Limb (tissue), 2 donors: ENCODE measurements at regions not wholly inside any gene's neighbourhood (a gene's known extent, or its start where the extent isn't known, plus 50 kb on each side); places are given as distances from the start of the nearest gene placed in this dataset.
"Not testable (repeated sequence)": the region's sequence is repeated elsewhere in the genome, so short reads cannot be mapped to it uniquely, and the experiment has no call there.

ENCODE experiments used
- DNase-seq, 2 donors: peaks; one replicate each; pipeline ENCODE4 v3.0.0-alpha.2; 2016; ENCODE audit errors: extremely low spot score in 2 of 2

DNA sequence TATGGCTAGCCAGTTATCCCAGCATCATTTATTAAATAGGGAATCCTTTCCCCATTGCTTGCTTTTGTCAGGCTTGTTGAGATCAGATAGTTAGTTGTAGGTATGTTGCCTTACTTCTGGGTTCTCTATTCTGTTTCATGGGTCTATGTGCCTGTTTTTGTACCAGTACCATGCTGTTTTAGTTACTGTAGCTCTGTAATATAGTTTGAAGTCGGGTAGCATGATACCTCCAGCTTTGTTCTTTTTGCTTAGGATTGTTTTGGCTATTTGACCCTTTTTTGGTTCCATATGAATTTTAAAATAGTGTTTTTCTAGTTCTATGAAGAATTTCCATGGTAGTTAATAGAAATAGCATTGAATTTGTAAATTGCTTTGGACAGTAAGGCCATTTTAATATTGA is 300.5 kb downstream of the PTGER3 start:
- DNase-seq = not testable (repeated sequence)

DNA sequence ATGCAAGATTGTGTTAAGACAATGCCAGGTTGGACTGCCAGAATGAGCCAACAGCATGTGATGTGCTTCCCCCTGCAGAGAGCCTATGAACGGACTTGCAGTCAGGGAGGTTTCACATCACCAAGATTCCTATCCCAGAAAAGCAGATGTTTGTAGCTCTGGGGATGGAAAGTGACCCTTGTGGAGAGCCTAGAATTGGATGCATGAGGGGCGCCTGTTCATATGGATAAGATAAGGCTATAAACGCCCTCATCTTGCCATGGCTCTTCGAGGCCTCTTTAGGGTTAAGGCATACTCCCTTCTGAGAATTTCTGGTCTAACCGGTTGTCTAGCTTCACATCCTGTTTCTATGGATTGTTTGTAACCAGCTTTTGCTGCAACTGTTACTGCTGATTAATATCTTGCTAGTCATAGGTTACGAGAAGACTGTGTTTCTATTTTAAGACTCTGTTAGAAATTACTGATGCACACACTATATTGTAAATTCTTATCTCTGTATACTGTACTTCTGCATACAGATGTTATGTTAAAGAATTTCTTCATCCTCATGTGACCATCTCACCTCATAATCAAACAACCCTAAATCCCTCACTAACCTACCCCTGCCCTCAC is 295.8 kb downstream of the PTGER3 start:
- DNase-seq = not testable (repeated sequence)

DNA sequence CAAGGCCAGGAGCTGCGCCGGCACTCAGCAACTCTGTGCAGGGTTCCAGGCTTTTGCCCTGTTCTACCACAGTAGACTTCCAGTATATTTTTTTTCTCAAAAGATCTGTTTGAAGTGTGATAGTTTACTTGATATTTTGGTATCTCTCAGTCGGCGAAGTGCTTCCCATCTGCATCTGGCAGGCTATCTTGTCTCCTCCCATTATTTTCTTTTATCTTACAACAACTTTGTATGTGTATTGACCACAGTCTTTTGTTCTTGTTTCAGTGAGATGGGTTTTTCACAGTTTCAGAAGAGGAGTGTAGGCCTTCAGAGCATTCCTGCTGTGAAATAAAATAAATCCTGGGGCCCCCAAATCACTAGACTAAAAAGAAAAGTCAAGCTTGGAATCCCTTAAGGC is 292.9 kb downstream of the PTGER3 start:
- DNase-seq = no peak

DNA sequence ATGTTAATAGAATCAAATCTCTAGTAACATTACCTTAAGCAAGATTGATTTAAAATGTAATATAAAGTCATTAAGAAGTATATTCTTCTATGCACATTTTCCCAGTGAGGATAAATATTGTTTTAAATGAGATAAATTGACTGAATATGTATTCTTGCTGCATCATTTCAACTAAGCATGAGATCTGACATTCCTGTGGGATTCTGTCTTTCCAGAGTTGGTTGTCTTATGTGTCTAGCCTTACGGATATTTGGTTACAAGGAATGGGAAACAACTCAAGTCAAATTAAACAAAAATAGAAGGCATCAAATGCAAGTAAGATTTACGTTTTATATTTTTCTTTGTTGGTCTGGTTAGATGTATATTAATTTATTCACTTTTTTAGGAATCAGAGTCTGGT is 287.5 kb downstream of the PTGER3 start:
- DNase-seq = no peak

DNA sequence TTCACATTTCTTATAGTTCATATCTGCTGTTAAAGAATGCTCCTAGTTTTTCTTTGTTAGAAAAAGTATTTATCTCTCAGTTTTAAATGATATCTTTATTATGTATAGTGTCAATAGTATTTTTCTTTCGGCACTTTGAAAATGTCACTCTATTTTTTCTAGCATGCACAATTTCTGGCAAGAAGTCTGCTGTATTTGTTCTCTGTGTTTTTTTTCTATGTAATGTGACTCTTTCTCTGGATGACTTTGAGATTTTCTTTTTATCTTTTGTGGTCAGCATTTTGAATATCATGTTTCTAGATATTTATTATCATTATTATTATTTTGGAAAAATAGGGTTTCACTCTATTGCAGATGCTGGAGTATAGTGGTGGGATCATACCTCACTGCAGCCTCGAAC is 285.2 kb downstream of the PTGER3 start:
- DNase-seq = no peak

DNA sequence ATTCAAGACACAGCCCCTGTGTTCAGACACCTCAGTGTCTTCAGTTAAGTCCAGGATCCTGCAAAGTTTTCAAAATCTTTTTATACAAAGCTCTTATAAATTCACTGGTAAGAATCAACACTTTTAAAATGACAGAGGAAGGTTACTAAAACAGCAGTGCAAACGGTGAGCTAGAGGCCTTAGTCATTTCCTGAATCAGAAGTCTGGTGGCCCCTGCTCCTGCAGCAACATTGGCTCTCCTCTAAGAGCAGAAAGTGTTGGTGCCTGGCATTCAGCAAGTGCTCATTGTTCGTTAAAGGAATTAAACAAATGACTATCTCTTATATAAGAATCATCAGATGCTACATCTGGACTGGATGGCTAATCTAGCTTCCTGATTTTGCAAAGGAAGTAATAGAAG is 282.9 kb downstream of the PTGER3 start:
- DNase-seq = no peak

DNA sequence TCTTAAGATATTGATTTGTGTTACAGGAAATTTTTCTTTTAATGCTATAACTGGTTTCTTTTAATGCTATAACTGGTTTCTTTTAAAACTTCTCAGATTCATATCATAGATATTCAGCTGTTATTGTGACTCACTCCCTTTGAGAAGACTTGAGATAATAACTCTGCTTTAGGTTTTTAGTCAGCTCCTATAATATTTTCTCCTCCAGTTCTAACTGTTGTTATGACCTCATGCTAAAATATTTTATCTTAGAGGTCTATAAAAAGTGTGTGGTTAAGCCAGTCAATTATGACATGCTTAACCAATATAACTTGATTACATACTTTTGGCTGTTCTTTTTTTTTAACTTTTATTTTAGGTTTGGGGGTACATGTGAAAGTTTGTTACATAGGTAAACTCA is 280.2 kb downstream of the PTGER3 start:
- DNase-seq = no peak

DNA sequence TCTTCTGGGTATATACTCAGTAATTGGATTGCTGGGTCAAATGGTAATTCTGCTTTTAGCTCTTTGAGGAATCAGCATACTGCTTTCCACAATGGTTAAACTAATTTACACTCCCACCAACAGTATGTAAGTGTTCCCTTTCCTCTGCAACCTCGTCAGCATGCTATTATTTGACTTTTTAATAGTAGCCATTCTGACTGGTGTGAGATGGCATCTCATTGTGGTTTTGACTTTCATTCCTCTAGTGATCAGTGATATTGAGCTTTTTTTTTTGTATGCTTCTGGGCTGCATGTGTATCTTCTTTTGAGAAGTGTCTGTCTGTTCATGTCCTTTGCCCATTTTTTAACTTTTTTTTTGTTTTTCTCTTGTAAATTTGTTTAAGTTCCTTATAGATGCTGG is 279.4 kb downstream of the PTGER3 start:
- DNase-seq = no peak

DNA sequence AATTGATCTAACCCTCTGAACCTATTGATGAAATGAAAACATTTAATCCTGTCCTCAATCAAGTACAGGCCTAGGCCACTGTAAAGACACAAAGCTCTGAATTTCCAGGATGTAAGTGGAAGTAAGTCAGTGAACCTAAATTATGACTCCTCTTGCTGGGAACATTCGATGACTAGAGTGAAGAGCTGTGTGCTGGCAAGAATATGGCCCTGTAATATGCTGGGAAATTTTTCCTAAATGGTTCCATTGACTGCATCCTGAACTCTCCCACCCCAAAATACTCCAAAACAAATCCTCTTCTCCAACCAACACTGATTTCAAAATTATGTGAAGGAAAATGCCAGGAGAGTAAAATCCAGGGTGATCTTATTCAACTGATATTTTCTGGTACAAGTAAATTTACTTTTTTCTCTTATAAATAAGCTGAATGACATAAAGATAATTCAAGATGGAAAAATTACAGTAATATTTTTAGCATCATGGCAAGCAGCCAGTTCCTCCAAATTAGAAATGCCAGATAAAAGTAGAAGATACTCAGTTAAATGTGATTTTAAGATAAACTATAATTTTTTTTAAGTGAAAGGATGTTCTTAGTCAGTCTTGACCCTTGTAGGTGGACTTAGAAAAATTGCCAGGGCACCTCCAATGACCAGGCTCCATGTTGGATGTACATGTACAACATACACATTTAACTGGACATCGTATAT is 269.4 kb downstream of the PTGER3 start:
- DNase-seq = no peak

DNA sequence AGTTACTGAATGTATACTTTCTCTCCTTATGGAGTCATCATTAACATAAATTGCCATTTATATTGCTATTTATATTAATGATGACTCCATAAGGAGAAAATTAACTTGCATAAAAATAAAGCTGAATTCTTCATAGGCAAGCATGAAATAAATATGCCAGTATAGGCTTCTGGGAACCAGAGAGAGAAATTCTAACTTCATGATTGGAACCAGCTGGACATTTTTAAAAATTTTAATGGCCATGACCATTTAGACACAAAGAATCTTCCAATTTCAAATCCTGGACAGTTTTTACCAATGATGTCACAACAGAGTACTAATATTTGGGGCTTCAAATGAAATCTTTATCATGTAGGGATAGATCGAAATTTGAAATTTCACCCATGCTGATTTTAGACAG is 268.7 kb downstream of the PTGER3 start:
- DNase-seq = no peak

DNA sequence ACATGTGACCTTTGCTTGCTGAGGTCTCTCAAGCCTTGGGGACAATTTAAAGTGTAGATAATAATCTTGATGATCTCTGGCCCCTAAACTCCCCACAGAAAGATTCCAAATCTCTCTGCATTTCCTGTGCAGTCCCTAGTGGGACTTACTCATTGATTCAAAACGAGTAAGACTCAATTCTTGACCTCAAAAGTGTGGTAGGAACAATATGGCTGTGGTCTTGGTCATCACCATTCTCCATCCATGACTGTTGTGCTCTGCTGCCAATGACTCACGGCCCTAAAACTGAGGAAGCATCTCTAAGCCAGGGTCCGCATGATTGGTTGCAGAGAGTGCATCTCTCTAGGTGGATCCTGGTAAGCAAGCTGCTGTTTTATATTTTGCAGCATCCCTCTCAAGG is 268.0 kb downstream of the PTGER3 start:
- no peak for DNase-seq

DNA sequence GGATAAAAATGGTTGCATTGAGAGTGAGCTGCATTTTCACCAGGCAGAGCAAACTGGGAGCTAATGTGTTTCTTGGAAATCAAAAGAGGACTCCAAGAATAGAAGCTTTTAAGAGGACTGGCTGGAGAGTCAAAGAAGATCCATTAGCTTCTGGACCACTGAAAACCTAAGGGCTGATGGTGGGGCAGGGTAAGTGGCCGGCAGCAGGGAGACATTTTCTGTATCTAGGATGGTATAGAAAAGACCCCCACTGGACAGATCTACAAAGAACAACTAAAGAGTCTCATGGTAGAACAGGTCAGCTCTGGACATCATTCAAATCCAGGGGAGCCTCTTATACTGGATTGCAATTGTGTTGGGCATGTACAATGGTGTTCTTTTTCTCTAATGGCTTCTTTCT is 262.3 kb downstream of the PTGER3 start:
- no peak for DNase-seq

DNA sequence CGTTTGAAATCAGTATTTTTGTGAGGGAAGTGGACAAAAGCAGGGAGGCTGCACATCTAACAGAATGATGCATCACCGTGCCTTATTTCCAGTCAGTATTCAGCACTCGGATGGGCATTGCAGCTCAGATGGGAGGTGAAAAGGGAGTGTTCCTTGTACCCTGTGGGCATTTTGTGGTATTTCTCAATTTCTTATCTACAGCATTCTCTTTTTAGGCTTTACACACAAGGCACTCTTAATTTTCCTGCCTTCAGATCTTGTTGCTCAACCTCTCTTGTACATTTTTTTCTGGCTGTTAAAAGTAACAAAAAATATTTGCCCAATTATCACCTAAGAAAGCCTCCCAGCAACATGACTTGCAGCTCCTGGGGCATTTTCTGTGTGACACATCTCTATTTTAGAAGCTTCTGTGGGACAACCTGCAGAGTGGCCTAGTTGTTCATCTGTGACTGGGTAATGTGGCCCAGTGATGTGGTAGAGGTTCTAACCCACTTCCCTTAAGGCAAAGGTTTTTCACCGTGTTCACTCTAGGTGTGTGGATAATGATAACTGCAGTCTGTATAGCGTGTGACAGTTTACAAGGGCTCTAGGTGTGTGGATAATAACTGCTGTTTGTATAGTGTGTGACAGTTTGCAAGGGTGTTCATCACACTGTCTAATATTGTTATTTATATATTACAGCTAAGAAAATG is 257.2 kb downstream of the PTGER3 start:
- no peak for DNase-seq

DNA sequence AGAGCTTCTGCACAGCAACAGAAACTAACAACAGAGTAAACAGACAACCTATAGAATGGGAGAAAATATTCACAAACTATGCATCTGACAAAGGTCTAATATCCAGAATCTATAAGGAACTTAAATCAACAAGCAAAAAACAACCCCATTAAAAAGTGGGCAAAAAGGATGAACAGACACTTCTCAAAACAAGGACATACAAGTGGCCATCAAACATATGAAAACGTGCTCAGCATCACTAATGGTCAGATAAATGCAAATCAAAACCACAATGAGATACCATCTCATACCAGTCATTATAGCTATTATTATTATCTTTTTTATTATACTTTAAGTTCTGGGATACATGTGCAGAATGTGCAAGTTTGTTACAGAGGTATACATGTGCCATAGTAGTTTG is 252.6 kb downstream of the PTGER3 start:
- DNase-seq = not testable (repeated sequence)

DNA sequence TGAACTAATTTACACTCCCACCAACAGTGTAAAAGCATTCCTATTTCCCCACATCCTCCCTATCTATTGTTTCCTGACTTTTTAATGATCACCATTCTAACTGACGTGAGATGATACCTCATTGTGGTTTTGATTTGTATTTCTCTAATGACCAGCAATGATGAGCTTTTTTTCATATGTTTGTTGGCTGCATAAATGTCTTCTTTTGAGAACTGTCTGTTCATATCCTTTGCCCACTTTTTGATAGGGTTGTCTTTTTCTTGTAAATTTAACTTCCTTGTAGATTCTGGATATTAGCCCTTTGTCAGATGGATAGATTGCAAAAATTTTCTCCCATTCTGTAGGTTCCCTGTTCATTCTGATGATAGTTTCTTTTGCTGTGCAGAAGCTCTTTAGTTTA is 251.3 kb downstream of the PTGER3 start:
- not testable (repeated sequence) for DNase-seq

DNA sequence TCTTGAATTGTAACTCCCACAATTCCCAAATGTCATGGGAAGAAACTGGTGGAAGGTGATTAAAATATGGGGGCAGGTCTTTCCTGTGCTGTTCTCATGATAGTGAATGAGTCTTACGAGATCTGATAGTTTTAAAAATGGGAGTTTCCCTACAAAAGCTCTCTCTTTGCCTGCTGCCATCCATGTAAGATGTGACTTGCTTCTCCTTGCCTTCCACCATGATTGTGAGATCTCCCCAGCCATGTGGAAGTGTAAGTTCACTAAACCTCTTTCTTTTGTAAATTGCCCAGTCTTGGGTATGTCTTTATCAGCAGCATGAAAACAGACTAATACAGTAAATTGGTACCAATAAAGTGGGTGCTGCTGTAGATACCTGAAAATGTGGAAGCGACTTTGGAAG is 245.0 kb downstream of the PTGER3 start:
- DNase-seq = not testable (repeated sequence)

DNA sequence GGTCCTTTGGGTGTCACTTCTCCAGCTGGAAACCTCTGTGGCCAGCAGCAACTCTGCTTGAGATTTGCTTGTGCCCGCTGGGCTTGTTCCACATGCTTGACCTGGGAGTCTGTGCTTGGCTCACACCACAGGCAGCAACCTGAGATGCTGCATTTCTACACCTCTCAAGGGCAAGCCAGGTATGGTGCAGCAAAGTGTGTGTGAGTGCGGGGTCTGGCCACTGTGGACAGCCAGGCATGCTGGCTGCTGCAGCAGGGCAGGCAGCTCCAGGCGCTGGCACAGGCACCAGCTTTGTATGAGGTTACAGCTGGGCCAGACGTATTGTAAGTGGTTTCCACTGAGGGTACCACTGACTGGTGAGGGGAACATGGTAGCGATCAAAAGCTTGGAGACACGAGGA is 242.0 kb downstream of the PTGER3 start:
- no peak for DNase-seq

DNA sequence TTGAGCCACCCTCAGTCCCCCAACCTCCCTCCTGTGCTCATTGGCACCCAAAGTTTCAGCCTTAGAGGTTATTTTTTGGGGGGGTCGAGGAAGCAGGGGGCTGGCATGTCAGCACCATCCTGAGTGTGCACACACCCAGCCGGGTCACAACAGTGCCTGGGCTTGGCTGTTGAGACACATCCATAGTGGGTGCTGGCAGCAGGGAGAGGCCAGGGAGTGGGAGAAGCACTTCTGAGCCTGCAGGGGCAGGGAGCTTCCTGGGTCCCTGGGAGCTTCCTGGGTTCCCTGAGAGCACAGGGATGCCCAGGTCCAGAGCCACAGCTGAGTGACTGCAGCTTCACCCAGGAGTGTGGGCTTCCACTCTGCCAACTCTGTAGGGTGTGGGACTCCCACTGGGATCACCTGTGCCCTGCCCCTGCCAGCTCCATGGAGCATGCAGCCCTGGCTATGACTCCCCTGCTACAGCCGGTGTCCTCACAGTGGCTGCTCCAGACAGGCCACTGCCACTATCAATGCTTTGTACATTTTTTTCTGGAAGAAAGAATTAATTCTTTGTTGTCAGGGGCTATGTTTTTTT is 240.4 kb downstream of the PTGER3 start:
- no peak for DNase-seq

DNA sequence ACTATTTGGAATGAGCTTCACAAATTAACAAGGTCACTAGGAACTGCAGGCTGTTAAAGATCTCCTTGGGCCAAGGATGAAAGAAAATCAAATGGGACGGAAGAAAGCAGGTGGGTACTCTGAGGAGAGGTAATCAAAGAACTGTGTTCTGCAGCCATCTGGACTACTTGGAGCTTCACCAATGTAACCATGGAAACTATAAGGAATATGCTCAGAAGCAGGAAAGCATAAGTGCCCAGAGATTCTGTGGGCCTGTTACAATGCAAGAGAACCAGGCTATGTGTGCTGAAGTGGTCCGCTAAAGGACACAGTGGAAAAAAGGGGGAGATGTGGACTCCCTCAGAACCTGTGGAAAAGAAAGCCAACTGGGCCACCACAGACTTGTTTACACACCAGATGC is 238.5 kb downstream of the PTGER3 start:
- no peak for DNase-seq

DNA sequence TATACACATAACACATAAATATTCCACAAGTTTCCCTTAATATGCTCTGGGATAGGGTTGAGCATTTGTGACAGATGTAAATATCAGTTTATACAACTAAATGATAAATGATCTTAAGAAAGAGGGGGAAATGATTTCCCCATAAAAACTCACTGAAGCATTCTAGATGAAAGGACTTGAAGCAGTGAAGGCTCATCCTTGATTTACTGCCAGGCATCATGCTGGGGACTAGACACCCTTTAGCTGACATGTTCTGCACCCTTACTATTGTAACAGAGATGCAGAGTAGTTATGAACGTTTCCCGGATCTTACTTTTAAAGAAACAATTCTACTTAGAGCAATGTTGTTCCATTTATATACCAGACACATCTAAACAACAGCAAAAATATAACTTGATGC is 235.8 kb downstream of the PTGER3 start:
- no peak for DNase-seq

DNA sequence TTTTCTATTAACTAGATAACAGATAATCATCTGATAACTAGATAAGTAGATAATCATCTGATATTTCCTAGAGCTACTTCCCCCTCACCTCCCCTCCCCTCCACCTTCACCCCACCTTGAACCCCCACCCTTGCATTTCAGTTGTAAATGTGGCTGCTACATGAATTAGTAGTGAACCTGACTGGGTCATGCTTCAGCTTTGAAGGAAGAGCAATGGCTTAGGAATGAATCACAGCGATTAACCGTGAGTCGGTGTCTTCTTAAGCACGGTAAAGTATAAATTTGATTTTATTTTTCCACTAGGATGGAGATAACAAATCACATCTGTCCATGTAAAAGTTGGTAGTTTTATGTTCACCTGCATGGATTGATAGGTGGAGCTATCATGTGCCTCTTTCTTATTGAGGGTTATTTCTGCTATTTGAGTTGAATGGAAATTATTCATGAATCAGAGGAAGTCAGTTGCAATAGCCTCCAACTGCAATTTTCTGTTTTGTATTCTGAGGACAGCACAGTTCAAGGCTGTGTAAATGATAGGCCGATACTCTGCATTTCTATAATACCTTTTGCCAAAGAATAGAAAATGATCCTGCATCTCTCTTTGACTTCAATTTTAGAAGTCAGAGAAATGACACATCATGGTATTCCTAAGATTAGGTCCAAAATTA is 235.0 kb downstream of the PTGER3 start:
- no peak for DNase-seq

DNA sequence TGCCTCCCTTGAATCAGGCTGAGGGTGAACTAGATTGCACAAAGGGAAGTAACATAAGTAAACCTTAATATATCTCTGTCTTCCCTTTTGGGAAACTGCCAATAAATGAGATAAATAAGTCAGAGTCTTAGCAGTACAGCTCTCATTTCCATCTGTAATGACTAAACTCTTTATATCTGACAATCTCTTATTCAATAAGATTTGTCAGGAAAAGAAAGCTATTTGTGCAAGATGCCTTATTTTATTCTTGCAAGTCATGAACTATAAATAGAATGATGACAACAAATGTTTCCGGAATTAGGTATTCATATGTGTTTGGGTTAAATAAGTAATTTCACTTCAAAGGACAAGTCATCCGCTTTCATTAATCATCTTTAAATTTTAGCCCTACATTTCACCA is 229.2 kb downstream of the PTGER3 start:
- no peak for DNase-seq
